HCT116 (cell line): ENCODE measurements at regions not wholly inside any gene's neighbourhood (a gene's known extent, or its start where the extent isn't known, plus 50 kb on each side); places are given as distances from the start of the nearest gene placed in this dataset.

ENCODE experiments used
- CBX3 ChIP-seq: IDR thresholded peaks from 2 replicates; pipeline ENCODE4 v1.6.1; 2012; ENCODE audit warnings: low read depth
- EZH2 ChIP-seq: fragments of 200-600 bp; sonication (generic); IDR thresholded peaks from 2 replicates; pipeline ENCODE4 v1.6.1; 2017; ENCODE audit warnings: antibody characterized with exemption, mixed run types
- FOSL1 ChIP-seq: IDR thresholded peaks from 2 replicates; pipeline ENCODE4 v1.6.1; 2012; ENCODE audit warnings: low read depth
- JUND ChIP-seq: IDR thresholded peaks from 2 replicates; pipeline ENCODE4 v1.6.1; 2012
- POLR2AphosphoS5 ChIP-seq: IDR thresholded peaks from 2 replicates; pipeline ENCODE4 v1.6.1; 2011; ENCODE audit warnings: mild to moderate bottlenecking, low read depth, low read length, moderate library complexity
- RAD21 ChIP-seq: IDR thresholded peaks from 2 replicates; pipeline ENCODE4 v1.6.1; 2012; ENCODE audit warnings: low read depth, mild to moderate bottlenecking
- SP1 ChIP-seq: IDR thresholded peaks from 2 replicates; pipeline ENCODE4 v1.6.1; 2012; ENCODE audit warnings: low read depth
- TCF7L2 ChIP-seq: IDR thresholded peaks from 2 replicates; pipeline ENCODE4 v1.7.0; 2011; ENCODE audit warnings: borderline replicate concordance, inconsistent platforms; ENCODE audit not compliant: insufficient read depth, insufficient read length; ENCODE audit errors: extremely low read depth
- ZFX ChIP-seq: fragments of 450-650 bp; IDR thresholded peaks from 2 replicates; pipeline ENCODE4 v1.6.1; 2017
- TF ChIP-seq, protein P1 (sequence below): IDR thresholded peaks from 2 replicates; pipeline ENCODE4 v1.6.1; 2012; ENCODE audit warnings: low read depth
- TF ChIP-seq, protein P2 (sequence below), 3 experiments: fragments of 200-600 bp in 1 of 3; sonication (generic) in 1 of 3; IDR thresholded peaks in 2 of 3; conservative IDR thresholded peaks in 1 of 3; 2 replicates each; pipeline ENCODE4 v1.5.1; 2012 to 2017; ENCODE audit warnings: low read depth in 2 of 3, low read length in 2 of 3, antibody characterized with exemption in 1 of 3, borderline replicate concordance in 1 of 3, control low read depth in 1 of 3, mild to moderate bottlenecking in 1 of 3, mixed read lengths in 1 of 3, mixed run types in 1 of 3, moderate library complexity in 1 of 3; ENCODE audit not compliant: insufficient read depth in 1 of 3

DNA sequence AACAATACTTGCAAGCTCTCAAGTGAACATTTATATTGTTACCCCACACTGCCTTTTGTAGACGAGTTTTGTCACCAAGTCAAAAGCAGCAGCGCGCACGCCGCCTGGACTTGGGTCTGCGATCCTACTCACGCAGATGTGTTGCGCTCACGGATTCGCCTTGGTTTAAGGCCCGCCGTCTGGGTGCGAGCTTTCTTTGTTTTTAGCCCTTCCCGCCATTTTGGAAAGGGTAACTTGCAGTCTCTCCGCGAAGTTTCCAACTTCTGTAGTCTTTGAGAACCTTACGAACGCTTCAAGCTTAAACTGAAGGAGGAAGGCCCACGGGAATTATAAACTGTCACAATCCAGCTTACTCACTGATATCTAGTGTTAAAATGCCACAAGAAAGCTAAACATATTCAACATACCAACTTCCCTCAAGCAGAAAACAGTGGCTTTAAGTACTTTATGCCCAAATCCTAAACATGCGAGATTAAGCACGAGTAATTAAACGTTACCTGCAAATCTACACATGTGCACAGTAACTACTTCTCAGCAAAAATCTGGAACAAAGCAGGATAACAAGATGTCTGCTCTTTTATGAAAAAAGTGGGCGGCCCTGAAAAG, 80.4 kb upstream of the BTN3A2 start (continued):
- TF ChIP-seq, protein P1, sequence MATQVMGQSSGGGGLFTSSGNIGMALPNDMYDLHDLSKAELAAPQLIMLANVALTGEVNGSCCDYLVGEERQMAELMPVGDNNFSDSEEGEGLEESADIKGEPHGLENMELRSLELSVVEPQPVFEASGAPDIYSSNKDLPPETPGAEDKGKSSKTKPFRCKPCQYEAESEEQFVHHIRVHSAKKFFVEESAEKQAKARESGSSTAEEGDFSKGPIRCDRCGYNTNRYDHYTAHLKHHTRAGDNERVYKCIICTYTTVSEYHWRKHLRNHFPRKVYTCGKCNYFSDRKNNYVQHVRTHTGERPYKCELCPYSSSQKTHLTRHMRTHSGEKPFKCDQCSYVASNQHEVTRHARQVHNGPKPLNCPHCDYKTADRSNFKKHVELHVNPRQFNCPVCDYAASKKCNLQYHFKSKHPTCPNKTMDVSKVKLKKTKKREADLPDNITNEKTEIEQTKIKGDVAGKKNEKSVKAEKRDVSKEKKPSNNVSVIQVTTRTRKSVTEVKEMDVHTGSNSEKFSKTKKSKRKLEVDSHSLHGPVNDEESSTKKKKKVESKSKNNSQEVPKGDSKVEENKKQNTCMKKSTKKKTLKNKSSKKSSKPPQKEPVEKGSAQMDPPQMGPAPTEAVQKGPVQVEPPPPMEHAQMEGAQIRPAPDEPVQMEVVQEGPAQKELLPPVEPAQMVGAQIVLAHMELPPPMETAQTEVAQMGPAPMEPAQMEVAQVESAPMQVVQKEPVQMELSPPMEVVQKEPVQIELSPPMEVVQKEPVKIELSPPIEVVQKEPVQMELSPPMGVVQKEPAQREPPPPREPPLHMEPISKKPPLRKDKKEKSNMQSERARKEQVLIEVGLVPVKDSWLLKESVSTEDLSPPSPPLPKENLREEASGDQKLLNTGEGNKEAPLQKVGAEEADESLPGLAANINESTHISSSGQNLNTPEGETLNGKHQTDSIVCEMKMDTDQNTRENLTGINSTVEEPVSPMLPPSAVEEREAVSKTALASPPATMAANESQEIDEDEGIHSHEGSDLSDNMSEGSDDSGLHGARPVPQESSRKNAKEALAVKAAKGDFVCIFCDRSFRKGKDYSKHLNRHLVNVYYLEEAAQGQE, result no peak
- TF ChIP-seq, protein P2, sequence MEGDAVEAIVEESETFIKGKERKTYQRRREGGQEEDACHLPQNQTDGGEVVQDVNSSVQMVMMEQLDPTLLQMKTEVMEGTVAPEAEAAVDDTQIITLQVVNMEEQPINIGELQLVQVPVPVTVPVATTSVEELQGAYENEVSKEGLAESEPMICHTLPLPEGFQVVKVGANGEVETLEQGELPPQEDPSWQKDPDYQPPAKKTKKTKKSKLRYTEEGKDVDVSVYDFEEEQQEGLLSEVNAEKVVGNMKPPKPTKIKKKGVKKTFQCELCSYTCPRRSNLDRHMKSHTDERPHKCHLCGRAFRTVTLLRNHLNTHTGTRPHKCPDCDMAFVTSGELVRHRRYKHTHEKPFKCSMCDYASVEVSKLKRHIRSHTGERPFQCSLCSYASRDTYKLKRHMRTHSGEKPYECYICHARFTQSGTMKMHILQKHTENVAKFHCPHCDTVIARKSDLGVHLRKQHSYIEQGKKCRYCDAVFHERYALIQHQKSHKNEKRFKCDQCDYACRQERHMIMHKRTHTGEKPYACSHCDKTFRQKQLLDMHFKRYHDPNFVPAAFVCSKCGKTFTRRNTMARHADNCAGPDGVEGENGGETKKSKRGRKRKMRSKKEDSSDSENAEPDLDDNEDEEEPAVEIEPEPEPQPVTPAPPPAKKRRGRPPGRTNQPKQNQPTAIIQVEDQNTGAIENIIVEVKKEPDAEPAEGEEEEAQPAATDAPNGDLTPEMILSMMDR (IDR thresholded peaks at IDR 0.05 in 2 of 3, conservative IDR thresholded peaks at IDR 0.05 in 1 of 3; ENCODE audit: borderline replicate concordance in 1 of 3, insufficient read depth in 1 of 3, low read depth in 2 of 3, low read length in 2 of 3), result no peak
- TF ChIP-seq POLR2AphosphoS5 (no peak), JUND (no peak), ZFX (no peak), EZH2 (no peak), CBX3 (no peak; the same call in 1 of the 2 replicates), SP1 (no peak), TCF7L2 (no peak), RAD21 (no peak), FOSL1 (no peak)
